Superior temporal gyrus (tissue), 1 donor: ENCODE measurements at regions not wholly inside any gene's neighbourhood (a gene's known extent, or its start where the extent isn't known, plus 50 kb on each side); places are given as distances from the start of the nearest gene placed in this dataset.
A peak's percentile ranks its signal among the peaks of the same experiment; 100 is the strongest.

Experiments used
- DNase-seq: peaks from one replicate; pipeline ENCODE4 v3.0.0-alpha.2; 2016; ENCODE audit errors: extremely low spot score

GRCh38 chr10:4775808-4776207, 50.2 kb upstream of the AKR1E2 start:
- no peak for DNase-seq

- DNase-seq = no peak
Measured at GRCh38 chr10:4772202-4772570, 53.8 kb upstream of the AKR1E2 start.

- no peak for DNase-seq
Measured at GRCh38 chr10:4771554-4772201, 54.3 kb upstream of the AKR1E2 start.

- DNase-seq = peak; percentile 54
Measured at GRCh38 chr10:4770801-4771553, 55.0 kb upstream of the AKR1E2 start.

GRCh38 chr10:4768416-4768815, 57.6 kb upstream of the AKR1E2 start:
- DNase-seq = no peak

GRCh38 chr10:4767033-4767814, 58.8 kb upstream of the AKR1E2 start:
- DNase-seq = peak; percentile 63

- DNase-seq = no peak
Measured at GRCh38 chr10:4766454-4766853, 59.6 kb upstream of the AKR1E2 start.

- DNase-seq = no peak
Measured at GRCh38 chr10:4765428-4765827, 60.6 kb upstream of the AKR1E2 start.

- no peak for DNase-seq
Measured at GRCh38 chr10:4763960-4764428, 62.0 kb upstream of the AKR1E2 start.

- no peak for DNase-seq
Measured at GRCh38 chr10:4763513-4763912, 62.5 kb upstream of the AKR1E2 start.

GRCh38 chr10:4758256-4758655, 67.8 kb upstream of the AKR1E2 start:
- no peak for DNase-seq

GRCh38 chr10:4755286-4755989, 70.6 kb upstream of the AKR1E2 start:
- DNase-seq = no peak

GRCh38 chr10:4754143-4754542, 71.9 kb upstream of the AKR1E2 start:
- DNase-seq = no peak

- no peak for DNase-seq
Measured at GRCh38 chr10:4751211-4751610, 74.8 kb upstream of the AKR1E2 start.

- DNase-seq = no peak
Measured at GRCh38 chr10:4749271-4749574, 76.8 kb upstream of the AKR1E2 start.

- DNase-seq = no peak
Measured at GRCh38 chr10:4748491-4749270, 77.3 kb upstream of the AKR1E2 start.

- no peak for DNase-seq
Measured at GRCh38 chr10:4742217-4742616, 83.8 kb upstream of the AKR1E2 start.

GRCh38 chr10:4740471-4740870, 85.5 kb upstream of the AKR1E2 start:
- DNase-seq = no peak

- no peak for DNase-seq
Measured at GRCh38 chr10:4736608-4737007, 89.4 kb upstream of the AKR1E2 start.

- no peak for DNase-seq
Measured at GRCh38 chr10:4736183-4736582, 89.8 kb upstream of the AKR1E2 start.

GRCh38 chr10:4733843-4734224, 92.2 kb upstream of the AKR1E2 start:
- no peak for DNase-seq
